DOHH2 (cell line): ENCODE measurements at regions not wholly inside any gene's neighbourhood (a gene's known extent, or its start where the extent isn't known, plus 50 kb on each side); places are given as distances from the start of the nearest gene placed in this dataset.

Experiments
- CTCF ChIP-seq: fragments of 200-600 bp; sonication (generic); IDR thresholded peaks from one replicate; pipeline ENCODE4 v1.5.1; 2014; ENCODE audit warnings: antibody characterized with exemption, mild to moderate bottlenecking, low read depth, low read length; ENCODE audit not compliant: poor library complexity, severe bottlenecking
- EZH2phosphoT487 ChIP-seq: fragments of 200-600 bp; sonication (generic); IDR thresholded peaks from 2 replicates; pipeline ENCODE4 v1.6.1; 2017; ENCODE audit warnings: borderline replicate concordance, mild to moderate bottlenecking, antibody characterized with exemption, low read length, moderate library complexity, mixed read lengths

- TF ChIP-seq CTCF: no peak
- no peak for TF ChIP-seq EZH2phosphoT487
Measured at GRCh38 chr1:238336531-238336930, 445.8 kb upstream of the ZP4 start.
